ENCODE measurements at regions not wholly inside any gene's neighbourhood (a gene's known extent, or its start where the extent isn't known, plus 50 kb on each side); places are given as distances from the start of the nearest gene placed in this dataset.

DNA sequence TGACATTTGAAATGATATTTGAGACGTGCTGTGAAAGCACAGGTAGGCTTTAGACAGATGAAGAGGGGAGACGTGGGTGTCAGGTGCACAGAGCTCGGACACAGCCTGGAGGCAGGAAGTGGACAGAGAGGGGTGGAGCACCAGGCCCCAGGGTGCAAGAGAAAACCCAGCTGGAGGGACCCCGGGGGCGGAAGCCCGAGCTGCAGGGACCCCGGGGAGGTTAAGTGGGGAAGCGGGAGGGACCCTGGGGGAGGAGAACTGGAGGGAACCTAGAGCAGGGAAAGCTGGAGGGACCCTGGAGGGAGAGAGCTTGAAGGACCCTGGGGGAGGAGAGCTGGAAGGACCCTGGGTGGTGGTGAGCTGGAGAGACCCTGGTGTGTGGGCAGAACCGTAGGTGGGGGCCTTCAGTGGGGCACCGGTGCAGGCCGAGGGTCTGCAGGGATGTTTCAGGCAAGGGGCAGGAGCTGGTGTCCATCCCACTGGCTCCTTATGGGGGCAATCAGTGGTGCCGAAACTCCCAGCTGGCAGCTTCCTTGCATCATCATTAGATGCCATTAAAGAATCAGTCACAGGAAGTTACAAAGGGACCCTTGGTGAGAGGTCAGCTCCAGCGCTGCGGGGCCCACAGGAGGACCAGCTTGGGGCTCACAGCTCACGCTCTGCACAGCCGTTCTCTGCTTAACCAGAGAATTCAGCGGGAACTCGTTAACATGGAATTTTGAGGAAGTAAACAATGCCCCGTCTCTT, 246.6 kb downstream of the EIPR1 start:
- no peaks in the 10 kb centered on the region for H3K4me1 ChIP-seq (ENCODE audit: insufficient read depth, insufficient read length)

DNA sequence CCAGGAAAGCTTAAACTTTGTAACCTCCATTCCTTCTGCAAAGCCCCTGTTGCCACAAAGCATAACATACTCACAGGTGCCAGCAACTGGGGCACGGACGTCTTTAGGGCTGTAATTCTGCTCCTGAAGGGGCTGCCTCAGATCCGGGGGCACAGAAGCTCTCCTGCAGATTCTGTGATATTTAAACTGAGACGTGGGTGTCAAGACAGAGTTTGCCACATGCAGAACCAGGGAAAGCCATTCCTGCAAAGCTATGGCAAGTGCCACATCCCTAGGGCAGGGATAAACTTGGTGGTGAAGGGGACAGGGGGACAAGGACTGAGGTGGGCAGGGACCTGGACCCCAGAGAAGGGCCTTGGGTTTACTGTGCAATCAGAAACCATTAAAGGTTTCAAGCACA, 247.2 kb downstream of the EIPR1 start:
- Histone ChIP-seq H3K9me3 (ENCODE audit: insufficient read depth, low read length) (no peaks in the 10 kb centered on the region), H3K36me3 (ENCODE audit: insufficient read depth, insufficient read length, low read length) (no peaks in the 10 kb centered on the region), H3K4me1 (ENCODE audit: insufficient read depth, insufficient read length) (no peaks in the 10 kb centered on the region), H3K27me3 (ENCODE audit: insufficient read depth, insufficient read length) (no peaks in the 10 kb centered on the region), H3K4me3 (ENCODE audit: insufficient read length, low read depth) (no peak overlapping the region), H3K9ac (ENCODE audit: insufficient read length, low read depth) (no peak overlapping the region)
- no peak for DNase-seq (ENCODE audit: low read depth, low spot score)
- TF ChIP-seq YY1 (IDR thresholded peaks at IDR 0.05; ENCODE audit: insufficient read depth, insufficient read length) = no peak
- TF ChIP-seq ZNF274 (IDR thresholded peaks at IDR 0.05; ENCODE audit: low read depth, low read length) = no peak
- TF ChIP-seq SUZ12 (IDR thresholded peaks at IDR 0.05; ENCODE audit: extremely low read depth, insufficient read depth, insufficient read length) = no peak

More for the DNA sequence above, 246.6 kb downstream of the EIPR1 start:
- no peaks in the 10 kb centered on the region for H3K9me3 ChIP-seq (ENCODE audit: insufficient read depth, low read length)
- TF ChIP-seq YY1 (IDR thresholded peaks at IDR 0.05; ENCODE audit: insufficient read depth, insufficient read length) = no peak
- TF ChIP-seq ZNF274 (IDR thresholded peaks at IDR 0.05; ENCODE audit: low read depth, low read length) = no peak
- no peak for TF ChIP-seq SUZ12 (IDR thresholded peaks at IDR 0.05; ENCODE audit: extremely low read depth, insufficient read depth, insufficient read length)
- no peak for DNase-seq (ENCODE audit: low read depth, low spot score)
- no peaks in the 10 kb centered on the region for H3K27me3 ChIP-seq (ENCODE audit: insufficient read depth, insufficient read length)
- H3K36me3 ChIP-seq (ENCODE audit: insufficient read depth, insufficient read length, low read length) = no peaks in the 10 kb centered on the region
- no peak overlapping the region for H3K4me3 ChIP-seq (ENCODE audit: insufficient read length, low read depth)
- H3K9ac ChIP-seq (ENCODE audit: insufficient read length, low read depth) = no peak overlapping the region

DNA sequence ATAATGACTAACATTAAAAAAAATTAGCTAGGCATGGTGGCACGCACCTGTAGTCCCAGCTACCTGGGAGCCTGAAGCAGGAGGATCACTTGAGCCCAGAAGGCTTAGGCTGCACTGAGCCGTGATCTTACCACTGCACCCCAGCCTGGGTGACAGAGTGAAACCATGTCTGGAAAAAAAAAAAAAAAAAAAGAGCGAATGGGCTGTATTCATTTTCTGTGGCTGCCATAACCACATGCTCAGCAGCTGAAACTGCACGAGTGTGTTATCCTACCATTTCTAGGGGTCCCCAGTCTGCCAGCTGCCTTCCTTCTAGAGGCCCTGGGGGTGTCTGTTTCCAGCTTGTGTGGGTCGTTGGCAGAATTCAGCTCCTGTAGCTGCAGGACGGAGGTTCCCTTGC, 247.8 kb downstream of the EIPR1 start:
- H3K27me3 ChIP-seq (ENCODE audit: insufficient read depth, insufficient read length) = no peaks in the 10 kb centered on the region

DNA sequence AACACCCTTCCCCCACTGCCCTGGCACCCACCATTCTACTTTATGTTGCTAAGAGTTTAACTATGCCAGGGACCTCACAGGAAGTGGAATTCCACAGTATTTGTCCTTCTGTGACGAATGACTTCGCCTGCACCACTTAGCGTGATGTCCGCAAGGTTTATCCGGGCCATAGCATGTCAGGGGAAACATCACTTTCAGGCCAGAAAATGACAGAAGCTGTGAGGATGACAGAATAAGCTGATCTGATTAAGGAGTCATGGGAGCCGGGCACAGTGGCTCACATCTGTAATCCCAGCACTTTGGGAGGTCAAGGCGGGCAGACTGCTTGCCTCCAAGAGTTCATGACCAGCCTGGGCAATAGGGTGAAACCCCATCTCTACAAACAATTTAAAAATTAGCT, 248.8 kb downstream of the EIPR1 start:
- Histone ChIP-seq H3K9ac (ENCODE audit: insufficient read length, low read depth) (no peak overlapping the region), H3K4me1 (ENCODE audit: insufficient read depth, insufficient read length) (no peaks in the 10 kb centered on the region), H3K4me3 (ENCODE audit: insufficient read length, low read depth) (no peak overlapping the region), H3K36me3 (ENCODE audit: insufficient read depth, insufficient read length, low read length) (no peaks in the 10 kb centered on the region), H3K9me3 (ENCODE audit: insufficient read depth, low read length) (no peaks in the 10 kb centered on the region), H3K27me3 (ENCODE audit: insufficient read depth, insufficient read length) (no peaks in the 10 kb centered on the region)
- no peak for DNase-seq (ENCODE audit: low read depth, low spot score)
- no peak for TF ChIP-seq ZNF274 (IDR thresholded peaks at IDR 0.05; ENCODE audit: low read depth, low read length)

More for the DNA sequence above, 247.8 kb downstream of the EIPR1 start:
- no peaks in the 10 kb centered on the region for H3K4me1 ChIP-seq (ENCODE audit: insufficient read depth, insufficient read length)
- no peak for DNase-seq (ENCODE audit: low read depth, low spot score)
- no peaks in the 10 kb centered on the region for H3K9me3 ChIP-seq (ENCODE audit: insufficient read depth, low read length)
- no peak for TF ChIP-seq SUZ12 (IDR thresholded peaks at IDR 0.05; ENCODE audit: extremely low read depth, insufficient read depth, insufficient read length)
- TF ChIP-seq ZNF274 (IDR thresholded peaks at IDR 0.05; ENCODE audit: low read depth, low read length) = no peak
- TF ChIP-seq YY1 (IDR thresholded peaks at IDR 0.05; ENCODE audit: insufficient read depth, insufficient read length) = no peak
- no peak overlapping the region for H3K4me3 ChIP-seq (ENCODE audit: insufficient read length, low read depth)
- H3K36me3 ChIP-seq (ENCODE audit: insufficient read depth, insufficient read length, low read length) = no peaks in the 10 kb centered on the region
- no peak overlapping the region for H3K9ac ChIP-seq (ENCODE audit: insufficient read length, low read depth)

DNA sequence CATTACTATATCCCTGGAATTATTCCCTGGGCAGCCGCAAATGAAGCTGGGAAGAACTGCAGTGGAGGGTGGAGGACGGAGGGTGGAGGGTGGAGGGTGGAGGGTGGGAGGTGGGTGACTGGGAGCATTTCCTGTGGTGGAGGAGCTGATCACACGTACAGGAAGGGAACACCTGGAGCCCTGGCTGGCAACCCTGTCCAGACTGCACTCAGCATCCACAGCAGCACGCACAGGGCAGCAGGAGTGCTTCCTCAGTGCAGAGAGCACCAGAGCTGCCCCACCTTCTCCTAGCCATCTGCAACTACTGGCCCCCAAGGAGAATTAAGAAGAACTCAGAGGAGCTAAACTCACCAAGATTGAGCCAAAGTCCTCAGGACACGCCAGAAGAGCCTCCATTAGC, 249.9 kb downstream of the EIPR1 start:
- Histone ChIP-seq H3K4me1 (ENCODE audit: insufficient read depth, insufficient read length) (no peaks in the 10 kb centered on the region), H3K9ac (ENCODE audit: insufficient read length, low read depth) (no peak overlapping the region), H3K27me3 (ENCODE audit: insufficient read depth, insufficient read length) (no peaks in the 10 kb centered on the region), H3K36me3 (ENCODE audit: insufficient read depth, insufficient read length, low read length) (no peaks in the 10 kb centered on the region), H3K4me3 (ENCODE audit: insufficient read length, low read depth) (no peak overlapping the region), H3K9me3 (ENCODE audit: insufficient read depth, low read length) (no peaks in the 10 kb centered on the region)
- TF ChIP-seq SUZ12 (IDR thresholded peaks at IDR 0.05; ENCODE audit: extremely low read depth, insufficient read depth, insufficient read length) (no peak), ZNF274 (IDR thresholded peaks at IDR 0.05; ENCODE audit: low read depth, low read length) (no peak)
- no peak for DNase-seq (ENCODE audit: low read depth, low spot score)

DNA sequence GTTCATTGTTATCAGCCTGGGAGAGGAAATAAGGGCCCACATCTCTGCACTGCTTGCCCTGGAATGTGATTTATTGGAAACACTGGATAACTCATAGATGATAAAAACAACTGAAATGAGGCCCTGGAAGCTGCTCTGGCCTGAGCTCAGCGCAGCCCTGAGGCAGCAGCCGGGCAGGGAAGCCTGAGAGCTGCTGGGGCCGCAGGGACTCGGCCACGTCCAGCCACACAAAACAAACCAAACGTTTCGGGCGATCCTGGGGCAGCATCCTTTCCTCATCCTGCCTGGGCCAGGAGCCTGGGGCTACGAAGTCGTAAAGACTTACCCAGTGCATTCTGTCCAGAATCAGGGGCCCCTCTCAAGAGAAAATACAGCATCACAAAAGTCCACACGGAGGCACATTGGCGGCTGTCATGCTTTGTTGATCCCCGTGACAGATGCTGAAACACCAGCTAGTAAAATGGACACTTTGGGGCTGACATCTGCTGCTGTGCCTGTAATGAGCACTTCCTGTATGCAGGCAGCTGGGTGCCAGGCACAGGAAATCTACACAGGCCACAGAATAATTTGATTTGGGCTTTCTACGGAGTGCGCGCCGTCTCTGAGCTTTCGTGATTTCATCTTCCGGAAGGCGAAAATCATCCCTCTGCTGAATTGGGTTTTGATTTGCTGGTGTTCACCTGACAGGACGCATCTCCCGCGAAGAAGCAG, 250.6 kb downstream of the EIPR1 start:
- TF ChIP-seq ZNF274 (IDR thresholded peaks at IDR 0.05; ENCODE audit: low read depth, low read length) (no peak), YY1 (IDR thresholded peaks at IDR 0.05; ENCODE audit: insufficient read depth, insufficient read length) (no peak), SUZ12 (IDR thresholded peaks at IDR 0.05; ENCODE audit: extremely low read depth, insufficient read depth, insufficient read length) (no peak)
- Histone ChIP-seq H3K9ac (ENCODE audit: insufficient read length, low read depth) (no peak overlapping the region), H3K4me1 (ENCODE audit: insufficient read depth, insufficient read length) (no peaks in the 10 kb centered on the region)

DNA sequence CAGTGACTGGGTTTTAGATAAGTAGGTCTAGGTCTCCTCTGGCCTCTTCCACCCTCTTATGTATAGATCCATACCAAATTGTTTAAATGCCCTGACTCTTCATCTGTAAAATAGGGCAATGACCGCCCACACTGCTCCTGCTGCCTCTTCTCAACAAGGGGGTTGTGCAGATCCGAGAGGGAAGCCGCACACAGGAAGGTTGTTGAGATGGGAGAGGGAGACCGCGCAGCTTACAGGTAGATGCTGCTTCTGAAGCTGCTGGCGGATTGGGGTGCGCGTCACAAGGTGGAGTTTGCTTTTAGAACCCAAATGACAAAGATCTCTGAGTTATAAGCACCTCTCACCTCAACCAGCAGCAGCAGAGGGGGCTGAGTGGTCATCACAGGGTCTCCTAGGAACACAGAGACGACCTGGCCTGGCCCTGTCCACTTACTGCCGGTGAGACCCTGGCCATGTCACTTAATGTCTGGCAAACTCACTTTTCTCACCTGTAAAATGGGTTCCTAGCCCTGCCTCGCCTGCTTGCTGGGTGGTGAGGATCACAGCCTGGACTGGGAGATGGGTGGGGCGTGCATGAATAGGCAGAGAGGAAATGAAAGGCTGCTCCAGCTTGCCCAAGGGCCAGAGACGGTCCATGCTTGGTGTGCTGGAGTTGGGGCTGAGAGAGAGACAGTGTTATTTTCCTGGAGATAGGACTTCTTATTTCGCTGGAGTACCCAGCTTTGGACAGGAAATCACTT, 251.3 kb downstream of the EIPR1 start:
- no peak overlapping the region for H3K9ac ChIP-seq (ENCODE audit: insufficient read length, low read depth)
- H3K4me1 ChIP-seq (ENCODE audit: insufficient read depth, insufficient read length) = no peaks in the 10 kb centered on the region
- TF ChIP-seq ZNF274 (IDR thresholded peaks at IDR 0.05; ENCODE audit: low read depth, low read length) = no peak
- TF ChIP-seq SUZ12 (IDR thresholded peaks at IDR 0.05; ENCODE audit: extremely low read depth, insufficient read depth, insufficient read length) = no peak
- no peak for TF ChIP-seq YY1 (IDR thresholded peaks at IDR 0.05; ENCODE audit: insufficient read depth, insufficient read length)
- no peak for DNase-seq (ENCODE audit: low read depth, low spot score)
- no peaks in the 10 kb centered on the region for H3K27me3 ChIP-seq (ENCODE audit: insufficient read depth, insufficient read length)
- H3K4me3 ChIP-seq (ENCODE audit: insufficient read length, low read depth) = no peak overlapping the region
- no peaks in the 10 kb centered on the region for H3K36me3 ChIP-seq (ENCODE audit: insufficient read depth, insufficient read length, low read length)
- H3K9me3 ChIP-seq (ENCODE audit: insufficient read depth, low read length) = no peaks in the 10 kb centered on the region; the same call in 1 of the 2 replicates

More for the DNA sequence above, 250.6 kb downstream of the EIPR1 start:
- Histone ChIP-seq H3K27me3 (ENCODE audit: insufficient read depth, insufficient read length) (no peaks in the 10 kb centered on the region), H3K9me3 (ENCODE audit: insufficient read depth, low read length) (no peaks in the 10 kb centered on the region), H3K4me3 (ENCODE audit: insufficient read length, low read depth) (no peak overlapping the region), H3K36me3 (ENCODE audit: insufficient read depth, insufficient read length, low read length) (no peaks in the 10 kb centered on the region)
- no peak for DNase-seq (ENCODE audit: low read depth, low spot score)

All from NT2/D1 (cell line).